SK-N-SH treated with all-trans-retinoic acid at 6 μM for 48 hours (cell line): ENCODE measurements at regions not wholly inside any gene's neighbourhood (a gene's known extent, or its start where the extent isn't known, plus 50 kb on each side); places are given as distances from the start of the nearest gene placed in this dataset.

Experiments used
- ATAC-seq: fragments of 200-7000 bp; cut with Tn5 transposase; 3 replicates; pipeline ENCODE4 v1.9.1; 2020; ENCODE audit warnings: mild to moderate bottlenecking, moderate library complexity
- ARNTL ChIP-seq: fragments of 450-650 bp; formaldehyde crosslinking; IDR thresholded peaks from 2 replicates; pipeline ENCODE4 v1.5.0; 2020; ENCODE audit warnings: low read depth, mild to moderate bottlenecking, moderate library complexity, borderline replicate concordance
- BACH2 ChIP-seq: fragments of 250-450 bp; sonication (Bioruptor Pico); IDR thresholded peaks from 2 replicates; pipeline ENCODE4 v1.9.0; 2021; ENCODE audit warnings: mild to moderate bottlenecking, borderline replicate concordance
- CREB5 ChIP-seq: fragments of 250-450 bp; sonication (Bioruptor Pico); IDR thresholded peaks from 2 replicates; pipeline ENCODE4 v1.5.1; 2020; ENCODE audit warnings: low read depth, mild to moderate bottlenecking, moderate library complexity
- GLIS3 ChIP-seq: fragments of 250-450 bp; sonication (Bioruptor Pico); IDR thresholded peaks from 2 replicates; pipeline ENCODE4 v1.5.0; 2020; ENCODE audit warnings: mild to moderate bottlenecking, moderate library complexity
- ISL1 ChIP-seq: fragments of 250-450 bp; sonication (Bioruptor Pico); IDR thresholded peaks from 2 replicates; pipeline ENCODE4 v2.1.2; 2022; ENCODE audit warnings: mild to moderate bottlenecking, moderate library complexity
- OSR1 ChIP-seq: fragments of 250-450 bp; sonication (Bioruptor Pico); IDR thresholded peaks from 2 replicates; pipeline ENCODE4 v1.8.0; 2022; ENCODE audit warnings: moderate library complexity, mild to moderate bottlenecking, inconsistent platforms
- PPARA ChIP-seq: fragments of 250-450 bp; sonication (Bioruptor Pico); IDR thresholded peaks from 2 replicates; pipeline ENCODE4 v1.5.0; 2020; ENCODE audit warnings: mild to moderate bottlenecking, borderline replicate concordance
- RARB ChIP-seq: fragments of 250-450 bp; sonication (Bioruptor Pico); IDR thresholded peaks from 2 replicates; pipeline ENCODE4 v1.8.0; 2021; ENCODE audit warnings: mild to moderate bottlenecking, moderate library complexity
- TCF4 ChIP-seq: fragments of 250-450 bp; sonication (Bioruptor Pico); IDR thresholded peaks from 2 replicates; pipeline ENCODE4 v1.8.0; 2021; ENCODE audit warnings: mild to moderate bottlenecking, moderate library complexity, borderline replicate concordance
- TOX ChIP-seq: fragments of 250-450 bp; sonication (Bioruptor Pico); IDR thresholded peaks from 2 replicates; pipeline ENCODE4 v1.8.0; 2021; ENCODE audit warnings: mild to moderate bottlenecking, moderate library complexity, borderline replicate concordance
- ZC3H10 ChIP-seq: fragments of 250-450 bp; sonication (Bioruptor Pico); IDR thresholded peaks from 2 replicates; pipeline ENCODE4 v1.5.1; 2021; ENCODE audit warnings: mild to moderate bottlenecking, moderate library complexity
- ZFP3 ChIP-seq: fragments of 250-450 bp; sonication (Bioruptor Pico); IDR thresholded peaks from 2 replicates; pipeline ENCODE4 v1.5.0; 2020; ENCODE audit warnings: mild to moderate bottlenecking, moderate library complexity
- ZFP30 ChIP-seq: fragments of 450-650 bp; formaldehyde crosslinking; IDR thresholded peaks from 2 replicates; pipeline ENCODE4 v1.5.0; 2022; ENCODE audit warnings: mild to moderate bottlenecking, moderate library complexity
- ZNF565 ChIP-seq: fragments of 450-650 bp; formaldehyde crosslinking; conservative IDR thresholded peaks from 2 replicates; pipeline ENCODE4 v1.5.0; 2020; ENCODE audit warnings: low read depth, mild to moderate bottlenecking, moderate library complexity
- ZNF70 ChIP-seq: fragments of 450-650 bp; formaldehyde crosslinking; IDR thresholded peaks from 2 replicates; pipeline ENCODE4 v1.5.0; 2020; ENCODE audit warnings: mild to moderate bottlenecking, moderate library complexity
- ZNF8 ChIP-seq: fragments of 450-650 bp; formaldehyde crosslinking; IDR thresholded peaks from 2 replicates; pipeline ENCODE4 v1.5.0; 2020; ENCODE audit warnings: mild to moderate bottlenecking, moderate library complexity
- TF ChIP-seq, protein P1 (sequence below): fragments of 250-450 bp; sonication (Bioruptor Pico); IDR thresholded peaks from 2 replicates; pipeline ENCODE4 v1.8.0; 2021; ENCODE audit warnings: low read depth, mild to moderate bottlenecking, moderate library complexity, borderline replicate concordance
- TF ChIP-seq, protein P2 (sequence below): fragments of 250-450 bp; sonication (Bioruptor Pico); IDR thresholded peaks from 2 replicates; pipeline ENCODE4 v1.5.0; 2020; ENCODE audit warnings: mild to moderate bottlenecking, moderate library complexity
- TF ChIP-seq, protein P3 (sequence below): fragments of 250-450 bp; sonication (Bioruptor Pico); IDR thresholded peaks from 2 replicates; pipeline ENCODE4 v1.5.1; 2021; ENCODE audit warnings: mild to moderate bottlenecking, moderate library complexity
- TF ChIP-seq, protein P4 (sequence below): fragments of 250-450 bp; sonication (Bioruptor Pico); IDR thresholded peaks from 2 replicates; pipeline ENCODE4 v1.8.0; 2020; ENCODE audit warnings: mild to moderate bottlenecking, moderate library complexity, borderline replicate concordance

- TF ChIP-seq, protein P1, sequence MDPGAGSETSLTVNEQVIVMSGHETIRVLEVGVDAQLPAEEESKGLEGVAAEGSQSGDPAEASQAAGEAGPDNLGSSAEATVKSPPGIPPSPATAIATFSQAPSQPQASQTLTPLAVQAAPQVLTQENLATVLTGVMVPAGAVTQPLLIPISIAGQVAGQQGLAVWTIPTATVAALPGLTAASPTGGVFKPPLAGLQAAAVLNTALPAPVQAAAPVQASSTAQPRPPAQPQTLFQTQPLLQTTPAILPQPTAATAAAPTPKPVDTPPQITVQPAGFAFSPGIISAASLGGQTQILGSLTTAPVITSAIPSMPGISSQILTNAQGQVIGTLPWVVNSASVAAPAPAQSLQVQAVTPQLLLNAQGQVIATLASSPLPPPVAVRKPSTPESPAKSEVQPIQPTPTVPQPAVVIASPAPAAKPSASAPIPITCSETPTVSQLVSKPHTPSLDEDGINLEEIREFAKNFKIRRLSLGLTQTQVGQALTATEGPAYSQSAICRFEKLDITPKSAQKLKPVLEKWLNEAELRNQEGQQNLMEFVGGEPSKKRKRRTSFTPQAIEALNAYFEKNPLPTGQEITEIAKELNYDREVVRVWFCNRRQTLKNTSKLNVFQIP (CRISPR knock-in tag), result no peak
- no peak for TF ChIP-seq OSR1 (CRISPR knock-in tag)
- no peak for TF ChIP-seq ZNF565 (CRISPR knock-in tag)
- TF ChIP-seq BACH2 (CRISPR knock-in tag), result no peak
- TF ChIP-seq TCF4, result no peak
- no peak for TF ChIP-seq TOX (CRISPR knock-in tag)
Measured at GRCh38 chr1:80922906-80923305, 877.8 kb upstream of the ADGRL2 start (continued).

- TF ChIP-seq ZFP30 (CRISPR knock-in tag), result no peak
- no peak for TF ChIP-seq ZNF565 (CRISPR knock-in tag)
- TF ChIP-seq, protein P2, sequence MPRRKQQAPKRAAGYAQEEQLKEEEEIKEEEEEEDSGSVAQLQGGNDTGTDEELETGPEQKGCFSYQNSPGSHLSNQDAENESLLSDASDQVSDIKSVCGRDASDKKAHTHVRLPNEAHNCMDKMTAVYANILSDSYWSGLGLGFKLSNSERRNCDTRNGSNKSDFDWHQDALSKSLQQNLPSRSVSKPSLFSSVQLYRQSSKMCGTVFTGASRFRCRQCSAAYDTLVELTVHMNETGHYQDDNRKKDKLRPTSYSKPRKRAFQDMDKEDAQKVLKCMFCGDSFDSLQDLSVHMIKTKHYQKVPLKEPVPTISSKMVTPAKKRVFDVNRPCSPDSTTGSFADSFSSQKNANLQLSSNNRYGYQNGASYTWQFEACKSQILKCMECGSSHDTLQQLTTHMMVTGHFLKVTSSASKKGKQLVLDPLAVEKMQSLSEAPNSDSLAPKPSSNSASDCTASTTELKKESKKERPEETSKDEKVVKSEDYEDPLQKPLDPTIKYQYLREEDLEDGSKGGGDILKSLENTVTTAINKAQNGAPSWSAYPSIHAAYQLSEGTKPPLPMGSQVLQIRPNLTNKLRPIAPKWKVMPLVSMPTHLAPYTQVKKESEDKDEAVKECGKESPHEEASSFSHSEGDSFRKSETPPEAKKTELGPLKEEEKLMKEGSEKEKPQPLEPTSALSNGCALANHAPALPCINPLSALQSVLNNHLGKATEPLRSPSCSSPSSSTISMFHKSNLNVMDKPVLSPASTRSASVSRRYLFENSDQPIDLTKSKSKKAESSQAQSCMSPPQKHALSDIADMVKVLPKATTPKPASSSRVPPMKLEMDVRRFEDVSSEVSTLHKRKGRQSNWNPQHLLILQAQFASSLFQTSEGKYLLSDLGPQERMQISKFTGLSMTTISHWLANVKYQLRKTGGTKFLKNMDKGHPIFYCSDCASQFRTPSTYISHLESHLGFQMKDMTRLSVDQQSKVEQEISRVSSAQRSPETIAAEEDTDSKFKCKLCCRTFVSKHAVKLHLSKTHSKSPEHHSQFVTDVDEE (CRISPR knock-in tag), result no peak
- TF ChIP-seq, protein P1 (CRISPR knock-in tag), result no peak
- no peak for TF ChIP-seq PPARA (CRISPR knock-in tag)
- no peak for TF ChIP-seq BACH2 (CRISPR knock-in tag)
- no peak for TF ChIP-seq ARNTL
- TF ChIP-seq ISL1 (CRISPR knock-in tag), result no peak
- no peak for TF ChIP-seq GLIS3
- TF ChIP-seq ZNF8 (CRISPR knock-in tag), result no peak
- no peak for TF ChIP-seq TOX (CRISPR knock-in tag)
- TF ChIP-seq, protein P3, sequence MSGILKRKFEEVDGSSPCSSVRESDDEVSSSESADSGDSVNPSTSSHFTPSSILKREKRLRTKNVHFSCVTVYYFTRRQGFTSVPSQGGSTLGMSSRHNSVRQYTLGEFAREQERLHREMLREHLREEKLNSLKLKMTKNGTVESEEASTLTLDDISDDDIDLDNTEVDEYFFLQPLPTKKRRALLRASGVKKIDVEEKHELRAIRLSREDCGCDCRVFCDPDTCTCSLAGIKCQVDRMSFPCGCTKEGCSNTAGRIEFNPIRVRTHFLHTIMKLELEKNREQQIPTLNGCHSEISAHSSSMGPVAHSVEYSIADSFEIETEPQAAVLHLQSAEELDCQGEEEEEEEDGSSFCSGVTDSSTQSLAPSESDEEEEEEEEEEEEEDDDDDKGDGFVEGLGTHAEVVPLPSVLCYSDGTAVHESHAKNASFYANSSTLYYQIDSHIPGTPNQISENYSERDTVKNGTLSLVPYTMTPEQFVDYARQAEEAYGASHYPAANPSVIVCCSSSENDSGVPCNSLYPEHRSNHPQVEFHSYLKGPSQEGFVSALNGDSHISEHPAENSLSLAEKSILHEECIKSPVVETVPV, result no peak
- TF ChIP-seq TCF4, result no peak
- TF ChIP-seq ZC3H10 (CRISPR knock-in tag), result no peak
- no peak for TF ChIP-seq CREB5 (CRISPR knock-in tag)
- TF ChIP-seq, protein P4, sequence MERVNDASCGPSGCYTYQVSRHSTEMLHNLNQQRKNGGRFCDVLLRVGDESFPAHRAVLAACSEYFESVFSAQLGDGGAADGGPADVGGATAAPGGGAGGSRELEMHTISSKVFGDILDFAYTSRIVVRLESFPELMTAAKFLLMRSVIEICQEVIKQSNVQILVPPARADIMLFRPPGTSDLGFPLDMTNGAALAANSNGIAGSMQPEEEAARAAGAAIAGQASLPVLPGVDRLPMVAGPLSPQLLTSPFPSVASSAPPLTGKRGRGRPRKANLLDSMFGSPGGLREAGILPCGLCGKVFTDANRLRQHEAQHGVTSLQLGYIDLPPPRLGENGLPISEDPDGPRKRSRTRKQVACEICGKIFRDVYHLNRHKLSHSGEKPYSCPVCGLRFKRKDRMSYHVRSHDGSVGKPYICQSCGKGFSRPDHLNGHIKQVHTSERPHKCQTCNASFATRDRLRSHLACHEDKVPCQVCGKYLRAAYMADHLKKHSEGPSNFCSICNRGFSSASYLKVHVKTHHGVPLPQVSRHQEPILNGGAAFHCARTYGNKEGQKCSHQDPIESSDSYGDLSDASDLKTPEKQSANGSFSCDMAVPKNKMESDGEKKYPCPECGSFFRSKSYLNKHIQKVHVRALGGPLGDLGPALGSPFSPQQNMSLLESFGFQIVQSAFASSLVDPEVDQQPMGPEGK (CRISPR knock-in tag), result no peak
- ATAC-seq, result no peak
Measured at GRCh38 chr1:80919426-80919825, 881.3 kb upstream of the ADGRL2 start.

- TF ChIP-seq CREB5 (CRISPR knock-in tag) (no peak), TCF4 (no peak), ZFP30 (CRISPR knock-in tag) (no peak), ZFP3 (CRISPR knock-in tag) (no peak), ARNTL (no peak), ISL1 (CRISPR knock-in tag) (no peak), ZC3H10 (CRISPR knock-in tag) (no peak), RARB (CRISPR knock-in tag) (no peak), GLIS3 (no peak), ZNF70 (CRISPR knock-in tag) (no peak), ZNF565 (CRISPR knock-in tag) (no peak), OSR1 (CRISPR knock-in tag) (no peak)
- TF ChIP-seq, protein P2 (CRISPR knock-in tag), result no peak
- ATAC-seq, result no peak
Measured at GRCh38 chr1:80918380-80918779, 882.4 kb upstream of the ADGRL2 start.
